NCI-H1436 (cell line): ENCODE measurements at regions not wholly inside any gene's neighbourhood (a gene's known extent, or its start where the extent isn't known, plus 50 kb on each side); places are given as distances from the start of the nearest gene placed in this dataset.
"Not testable (repeated sequence)": the region's sequence is repeated elsewhere in the genome, so short reads cannot be mapped to it uniquely, and the experiment has no call there.

Source experiments
- DNase-seq: peaks from one replicate; lab custom pipeline; 2025; lab: John Stamatoyannopoulos, UW

DNA sequence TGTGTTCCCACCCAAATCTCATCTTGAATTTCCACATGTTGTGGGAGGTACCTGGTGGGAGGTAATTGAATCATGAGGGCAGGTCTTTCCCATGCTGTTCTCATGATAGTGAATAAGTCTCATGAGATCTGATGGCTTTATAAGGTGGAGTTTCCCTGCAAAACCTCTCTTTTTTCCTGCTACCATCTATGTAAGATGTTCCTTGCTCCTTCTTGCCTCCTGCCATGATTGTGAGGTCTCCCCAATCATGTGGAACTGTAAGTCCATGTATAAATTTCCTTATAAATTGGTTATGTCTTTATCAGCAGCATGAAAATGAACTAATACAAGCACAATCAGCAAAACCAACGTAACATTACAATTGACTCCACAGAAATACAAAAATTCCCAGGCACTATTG lies 814.8 kb upstream of the CITED2 start:
- not testable (repeated sequence) for DNase-seq

GRCh38 chr6:140185991-140186390 lies 811.5 kb upstream of the CITED2 start:
- DNase-seq = no peak

- no peak for DNase-seq
Measured at GRCh38 chr6:140183881-140184280, 809.4 kb upstream of the CITED2 start.

- DNase-seq = no peak
Measured at GRCh38 chr6:140182821-140183220, 808.4 kb upstream of the CITED2 start.

- DNase-seq = no peak
Measured at GRCh38 chr6:140181876-140182275, 807.4 kb upstream of the CITED2 start.

- no peak for DNase-seq
Measured at GRCh38 chr6:140180306-140180705, 805.9 kb upstream of the CITED2 start.

- DNase-seq = no peak
Measured at GRCh38 chr6:140178935-140179334, 804.5 kb upstream of the CITED2 start.

DNA sequence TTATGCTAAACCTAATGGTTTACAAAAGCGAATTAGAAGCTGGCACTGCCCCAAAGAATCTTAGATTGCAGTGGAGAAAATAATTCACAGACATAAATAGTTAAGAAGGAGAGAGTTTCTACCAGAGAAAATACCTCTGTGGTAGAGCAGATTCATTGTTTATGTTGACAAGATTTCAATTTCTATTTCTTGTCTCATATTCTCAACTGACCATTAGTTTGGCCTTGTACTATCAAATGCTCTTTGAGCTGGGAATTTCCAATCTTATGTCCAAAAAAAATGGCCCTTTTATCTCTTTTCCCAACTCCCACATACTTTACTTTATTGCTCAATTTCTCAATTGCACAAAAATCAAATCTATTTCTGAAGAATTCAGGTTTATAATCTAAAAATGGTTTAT lies 804.1 kb upstream of the CITED2 start:
- no peak for DNase-seq

- no peak for DNase-seq
Measured at GRCh38 chr6:140176306-140176705, 801.9 kb upstream of the CITED2 start.

GRCh38 chr6:140175486-140175885 lies 801.0 kb upstream of the CITED2 start:
- no peak for DNase-seq

- no peak for DNase-seq
Measured at GRCh38 chr6:140174524-140174923, 800.1 kb upstream of the CITED2 start.

- DNase-seq = no peak
Measured at GRCh38 chr6:140168365-140168764, 793.9 kb upstream of the CITED2 start.

DNA sequence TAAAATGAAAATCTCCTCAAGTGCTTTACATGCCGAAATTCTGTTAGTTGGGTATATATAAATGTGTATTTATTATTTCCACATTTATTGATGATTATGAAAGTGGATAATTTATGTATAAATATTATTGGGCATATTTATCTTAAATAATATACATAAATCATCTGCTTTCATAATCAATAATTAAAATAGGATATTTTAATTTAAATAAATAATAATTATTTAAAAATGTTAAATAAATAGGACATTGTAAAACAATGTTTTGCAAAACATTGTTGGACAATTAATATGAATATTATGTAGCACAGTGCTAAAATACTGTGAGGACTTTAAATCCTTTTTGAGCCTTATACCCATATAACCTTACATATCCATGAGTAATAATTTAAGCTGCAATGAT lies 786.5 kb upstream of the CITED2 start:
- no peak for DNase-seq

DNA sequence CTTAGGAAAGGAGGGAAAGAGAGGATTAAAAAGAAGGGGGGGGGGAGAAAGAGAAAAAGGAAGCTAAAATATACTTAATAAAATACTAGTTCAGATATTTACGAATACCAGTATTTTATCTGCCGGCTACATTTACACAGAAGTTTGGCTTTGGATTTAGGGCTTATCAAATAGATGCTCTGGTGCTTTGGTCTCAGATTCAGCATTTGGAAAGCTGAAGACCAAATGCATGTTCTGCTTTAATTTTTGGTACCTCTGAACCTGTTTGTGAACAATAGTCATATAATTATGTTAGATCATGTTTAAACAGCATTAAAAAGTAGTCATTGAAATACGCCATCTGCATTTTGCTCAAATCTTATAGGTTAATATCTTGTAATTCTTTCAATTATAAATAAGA lies 786.0 kb upstream of the CITED2 start:
- DNase-seq = no peak

GRCh38 chr6:140156131-140156530 lies 781.7 kb upstream of the CITED2 start:
- no peak for DNase-seq

DNA sequence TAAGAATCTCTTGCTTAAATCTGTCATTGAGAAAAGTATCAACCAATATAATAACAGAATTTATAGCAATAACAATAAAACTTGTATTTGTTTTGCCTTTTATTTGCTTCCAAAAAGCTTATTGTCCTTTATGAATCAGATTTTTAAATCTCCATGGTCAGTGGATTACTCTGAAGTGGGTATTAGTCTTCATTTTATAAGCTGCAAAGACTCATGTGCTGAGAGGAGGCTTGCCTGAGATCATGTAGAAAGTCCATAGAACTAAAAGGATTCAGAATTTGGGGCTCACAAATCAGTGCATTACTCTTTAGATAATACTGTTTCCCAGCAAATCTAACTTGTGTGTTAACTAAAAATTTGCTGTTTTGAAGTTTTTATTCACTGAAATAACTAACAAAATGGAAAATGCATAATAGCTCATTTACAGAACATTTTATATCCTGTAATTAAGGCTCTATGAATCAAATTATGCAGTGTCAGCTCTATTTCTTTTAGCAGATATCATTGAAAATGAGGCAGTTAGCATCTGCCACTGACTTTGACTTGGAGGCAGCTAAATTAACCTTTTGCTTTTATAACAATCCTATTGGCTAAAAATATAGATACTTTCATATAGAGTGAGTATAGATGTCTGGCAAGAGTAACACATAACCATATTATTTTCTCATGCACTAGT lies 781.1 kb upstream of the CITED2 start:
- no peak for DNase-seq

DNA sequence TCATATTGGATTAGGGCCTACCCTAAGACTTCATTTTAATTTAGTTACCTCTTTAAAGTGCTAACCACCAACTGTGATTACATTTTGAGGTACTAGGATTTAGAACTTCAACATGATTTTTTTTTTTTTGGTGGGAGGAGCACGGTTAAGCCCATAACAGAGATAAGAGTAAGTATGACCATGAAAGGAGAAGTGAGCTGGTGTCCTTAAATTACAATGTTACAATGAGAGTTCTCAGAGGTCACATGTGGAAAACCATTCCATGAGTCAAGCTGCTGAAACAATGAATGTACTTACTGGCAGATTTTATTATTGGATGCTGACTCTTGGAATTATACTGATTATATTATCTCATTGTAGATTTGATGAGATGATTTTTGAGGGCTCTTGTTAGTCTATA lies 779.3 kb upstream of the CITED2 start:
- DNase-seq = no peak

- not testable (repeated sequence) for DNase-seq
Measured at GRCh38 chr6:140147825-140148814, 773.7 kb upstream of the CITED2 start.

- no peak for DNase-seq
Measured at GRCh38 chr6:140140891-140141290, 766.4 kb upstream of the CITED2 start.

DNA sequence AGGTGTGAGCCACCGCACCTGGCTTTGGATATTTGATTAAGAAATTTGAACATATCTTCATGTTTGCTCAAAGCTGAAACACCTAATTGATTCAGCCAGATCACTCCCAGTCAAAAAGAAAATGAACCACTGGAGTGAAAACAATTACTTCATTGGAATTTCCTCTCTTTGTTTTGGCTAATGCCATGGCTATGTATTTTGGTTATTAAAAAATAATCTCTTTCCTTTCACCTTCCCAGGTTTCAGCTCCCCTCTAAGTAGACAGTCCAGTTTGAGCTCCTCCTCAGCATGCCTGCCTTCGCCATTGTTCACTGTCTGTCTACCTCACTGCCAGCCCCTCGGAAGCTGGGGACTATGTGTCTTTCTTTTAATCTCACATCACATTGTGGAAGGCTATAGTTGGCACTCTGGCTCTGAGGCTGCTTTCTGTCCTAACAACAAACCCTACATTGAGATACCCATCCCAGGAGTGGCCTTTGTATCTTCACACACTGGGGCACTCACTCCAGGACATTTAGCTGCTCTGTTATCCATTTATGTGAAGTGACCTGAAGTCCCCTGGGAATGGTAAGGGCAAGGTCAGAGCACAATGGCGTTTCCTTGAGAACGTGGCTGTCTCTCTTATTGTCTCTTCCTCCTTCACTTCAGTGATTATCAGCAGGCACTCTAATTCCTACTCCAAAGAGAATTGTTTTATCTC lies 764.0 kb upstream of the CITED2 start:
- DNase-seq = no peak

DNA sequence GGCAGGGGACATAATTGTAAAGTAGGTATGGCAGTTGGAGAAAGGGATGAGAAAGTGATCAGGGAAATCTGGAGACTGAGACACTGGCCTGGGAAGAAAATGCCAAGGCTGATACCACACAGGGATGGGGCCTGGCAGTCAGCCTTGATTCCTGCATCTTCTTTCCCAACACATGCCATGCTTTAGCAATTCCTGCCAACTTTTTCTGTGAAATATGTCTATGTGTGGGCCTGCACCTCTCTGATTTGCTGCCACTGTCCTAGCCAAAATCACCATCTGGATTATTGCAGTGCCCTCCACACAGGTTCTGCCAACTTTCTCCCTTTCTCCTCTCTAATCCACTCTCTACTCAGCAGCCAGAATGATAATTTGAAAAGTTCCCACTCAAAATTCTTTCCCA lies 759.8 kb upstream of the CITED2 start:
- DNase-seq = no peak

- DNase-seq = no peak
Measured at GRCh38 chr6:140130074-140130473, 755.6 kb upstream of the CITED2 start.

DNA sequence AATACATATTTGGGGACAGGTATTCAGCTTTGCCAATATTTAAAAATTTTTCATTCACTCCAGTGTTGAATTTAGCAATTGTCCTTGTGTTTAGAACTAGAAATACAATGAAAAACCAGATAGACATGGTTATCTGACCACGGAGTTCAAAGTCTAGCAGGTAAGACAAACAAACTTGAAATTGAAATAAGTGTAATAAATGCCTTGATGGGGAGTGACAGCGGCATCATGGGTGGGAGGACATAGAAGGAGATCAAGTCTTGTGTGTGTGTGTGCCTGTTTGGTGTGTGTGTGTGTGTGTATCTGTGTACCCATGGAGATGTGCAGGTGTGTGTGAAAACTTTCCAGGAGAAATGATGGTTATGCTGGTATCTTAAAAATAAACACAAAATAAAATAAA lies 750.0 kb upstream of the CITED2 start:
- DNase-seq = no peak
